Sigmoid colon (tissue), 4 donors: ENCODE measurements at regions not wholly inside any gene's neighbourhood (a gene's known extent, or its start where the extent isn't known, plus 50 kb on each side); places are given as distances from the start of the nearest gene placed in this dataset.

Experiments
- EP300 ChIP-seq, 4 donors: sonication (generic); formaldehyde crosslinking; IDR thresholded peaks; one replicate each; pipeline ENCODE4 v1.6.1; 2017; ENCODE audit warnings: antibody characterized with exemption in 4 of 4
- POLR2A ChIP-seq, 2 donors: fragments of 450-650 bp; IDR thresholded peaks; one replicate each; pipeline ENCODE4 v1.6.1; 2016; ENCODE audit warnings: antibody characterized with exemption in 2 of 2, mild to moderate bottlenecking in 2 of 2, moderate library complexity in 2 of 2
- TF ChIP-seq, protein P1 (sequence below), 4 experiments: fragments of 450-650 bp in 3 of 4; fragments of 200-600 bp in 1 of 4; IDR thresholded peaks; one replicate each; pipeline ENCODE4 v1.5.1; 2016 to 2019; ENCODE audit warnings: antibody characterized with exemption in 4 of 4, mild to moderate bottlenecking in 3 of 4, moderate library complexity in 2 of 4

DNA sequence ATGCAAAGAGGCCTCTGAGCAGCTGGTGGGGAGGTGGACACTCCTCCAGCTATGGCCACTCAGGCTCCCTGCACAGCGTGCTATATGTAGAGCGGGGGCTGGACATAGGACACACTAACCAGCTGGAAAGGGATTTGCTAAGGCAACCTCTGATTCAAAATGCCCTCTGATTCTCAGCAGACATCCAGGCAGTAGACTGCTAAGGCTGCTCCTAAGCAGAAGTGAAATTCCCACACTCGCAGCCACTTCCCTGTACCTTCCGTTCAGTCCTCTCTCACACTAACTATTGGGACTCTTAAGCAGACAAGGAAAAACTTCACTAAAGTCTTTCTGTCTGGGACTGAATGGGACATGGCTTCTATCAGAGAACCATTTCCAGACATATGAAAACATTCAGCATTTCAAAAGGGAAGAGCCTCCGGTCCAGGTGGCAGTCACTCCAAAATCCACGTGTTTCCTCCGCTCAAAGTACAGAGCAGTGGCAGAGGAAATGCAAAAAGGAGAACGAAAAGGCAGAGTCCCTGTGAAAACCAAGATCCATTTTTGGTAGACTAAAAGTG lies 265.8 kb downstream of the TTC32 start:
- no peak for TF ChIP-seq EP300 (IDR thresholded peaks at IDR 0.05)
- TF ChIP-seq POLR2A (IDR thresholded peaks at IDR 0.05), result no peak
- TF ChIP-seq, protein P1, sequence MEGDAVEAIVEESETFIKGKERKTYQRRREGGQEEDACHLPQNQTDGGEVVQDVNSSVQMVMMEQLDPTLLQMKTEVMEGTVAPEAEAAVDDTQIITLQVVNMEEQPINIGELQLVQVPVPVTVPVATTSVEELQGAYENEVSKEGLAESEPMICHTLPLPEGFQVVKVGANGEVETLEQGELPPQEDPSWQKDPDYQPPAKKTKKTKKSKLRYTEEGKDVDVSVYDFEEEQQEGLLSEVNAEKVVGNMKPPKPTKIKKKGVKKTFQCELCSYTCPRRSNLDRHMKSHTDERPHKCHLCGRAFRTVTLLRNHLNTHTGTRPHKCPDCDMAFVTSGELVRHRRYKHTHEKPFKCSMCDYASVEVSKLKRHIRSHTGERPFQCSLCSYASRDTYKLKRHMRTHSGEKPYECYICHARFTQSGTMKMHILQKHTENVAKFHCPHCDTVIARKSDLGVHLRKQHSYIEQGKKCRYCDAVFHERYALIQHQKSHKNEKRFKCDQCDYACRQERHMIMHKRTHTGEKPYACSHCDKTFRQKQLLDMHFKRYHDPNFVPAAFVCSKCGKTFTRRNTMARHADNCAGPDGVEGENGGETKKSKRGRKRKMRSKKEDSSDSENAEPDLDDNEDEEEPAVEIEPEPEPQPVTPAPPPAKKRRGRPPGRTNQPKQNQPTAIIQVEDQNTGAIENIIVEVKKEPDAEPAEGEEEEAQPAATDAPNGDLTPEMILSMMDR (IDR thresholded peaks at IDR 0.05), result no peak
